Chondrocyte (in vitro differentiated cells): ENCODE measurements at regions not wholly inside any gene's neighbourhood (a gene's known extent, or its start where the extent isn't known, plus 50 kb on each side); places are given as distances from the start of the nearest gene placed in this dataset.
"Not testable (repeated sequence)": the region's sequence is repeated elsewhere in the genome, so short reads cannot be mapped to it uniquely, and the experiment has no call there.

ENCODE experiments used
- DNase-seq: peaks from one replicate; pipeline ENCODE4 v3.0.0; 2021; ENCODE audit warnings: mixed read lengths, low spot score
- H3K27ac Mint-ChIP-seq: one replicate; pipeline ENCODE4 v1.8.0; 2021; ENCODE audit warnings: mild to moderate bottlenecking, moderate library complexity, mixed read lengths; ENCODE audit not compliant: unreplicated experiment
- H3K27me3 Mint-ChIP-seq: 2 replicates; pipeline ENCODE4 v1.8.0; 2021; ENCODE audit warnings: low read depth, mixed read lengths
- H3K36me3 Mint-ChIP-seq: 2 replicates; pipeline ENCODE4 v1.8.0; 2021; ENCODE audit warnings: low read depth, mixed read lengths
- H3K4me1 Mint-ChIP-seq: 2 replicates; pipeline ENCODE4 v1.8.0; 2021; ENCODE audit warnings: low read depth, mild to moderate bottlenecking, mixed read lengths
- H3K4me3 Mint-ChIP-seq: one replicate; pipeline ENCODE4 v1.8.0; 2021; ENCODE audit warnings: mild to moderate bottlenecking, moderate library complexity, mixed read lengths; ENCODE audit not compliant: unreplicated experiment
- H3K9me3 Mint-ChIP-seq: 2 replicates; pipeline ENCODE4 v1.8.0; 2021; ENCODE audit warnings: low read depth, mixed read lengths
- CTCF ChIP-seq: fragments of 200-600 bp; sonication (generic); IDR thresholded peaks from 2 replicates; pipeline ENCODE4 v1.5.0; 2021; ENCODE audit warnings: antibody characterized with exemption, mild to moderate bottlenecking, moderate library complexity

- Mint-ChIP-seq H3K27ac (no peak overlapping the region), H3K27me3 (no peaks in the 10 kb centered on the region), H3K4me1 (no peaks in the 10 kb centered on the region), H3K9me3 (no peaks in the 10 kb centered on the region), H3K36me3 (no peaks in the 10 kb centered on the region), H3K4me3 (no peak overlapping the region)
- TF ChIP-seq CTCF = no peak
- DNase-seq = no peak
Measured at GRCh38 chr17:54180950-54181349, 358.2 kb downstream of the KIF2B start.

DNA sequence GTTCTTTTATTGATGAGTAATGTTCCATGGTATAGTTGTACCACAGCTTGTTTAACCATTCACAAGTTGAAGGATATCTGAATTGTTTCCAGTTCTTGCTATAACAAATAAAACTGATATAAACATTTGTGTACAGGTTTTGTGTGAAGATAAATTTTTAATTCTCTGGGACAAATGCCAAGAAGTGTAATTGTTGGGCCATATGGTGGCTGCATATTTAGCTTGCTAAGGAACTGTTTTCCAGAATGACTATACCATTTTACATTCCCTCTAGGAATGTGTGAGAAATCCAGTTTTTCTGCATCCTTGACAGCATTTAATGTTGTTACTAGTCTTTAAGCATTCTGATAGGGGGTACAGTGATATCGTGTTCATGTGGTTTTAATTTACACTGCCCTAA lies 368.5 kb downstream of the KIF2B start:
- H3K4me3 Mint-ChIP-seq = no peak overlapping the region
- no peaks in the 10 kb centered on the region for H3K36me3 Mint-ChIP-seq
- no peaks in the 10 kb centered on the region for H3K4me1 Mint-ChIP-seq
- no peak overlapping the region for H3K27ac Mint-ChIP-seq
- H3K27me3 Mint-ChIP-seq = no peaks in the 10 kb centered on the region
- no peak for TF ChIP-seq CTCF
- DNase-seq = no peak
- H3K9me3 Mint-ChIP-seq = peaks cover 9% of the 10 kb centered on the region

DNA sequence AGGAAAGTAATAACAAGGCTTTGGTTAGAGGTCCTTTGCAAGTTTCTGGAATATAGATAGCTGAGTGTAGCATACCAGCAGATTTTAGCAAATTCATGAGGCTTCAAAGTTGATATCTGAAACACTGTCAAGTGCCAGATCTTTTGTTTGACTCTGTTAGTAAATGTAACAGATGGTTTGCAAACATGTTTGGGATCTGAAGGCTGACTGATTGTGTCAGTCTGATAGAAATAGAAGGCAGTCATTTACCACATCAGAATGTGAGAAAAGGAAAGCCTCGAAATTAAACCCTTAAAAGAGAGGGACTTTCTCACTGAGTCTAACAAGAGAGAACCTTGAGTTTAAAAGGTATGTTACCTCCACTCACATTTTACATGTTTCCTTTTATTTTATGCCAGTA lies 371.5 kb downstream of the KIF2B start:
- peaks cover 6% of the 10 kb centered on the region for H3K9me3 Mint-ChIP-seq
- no peak for TF ChIP-seq CTCF
- no peak overlapping the region for H3K27ac Mint-ChIP-seq
- H3K4me1 Mint-ChIP-seq = no peaks in the 10 kb centered on the region
- H3K4me3 Mint-ChIP-seq = no peak overlapping the region
- no peaks in the 10 kb centered on the region for H3K27me3 Mint-ChIP-seq
- DNase-seq = no peak
- no peaks in the 10 kb centered on the region for H3K36me3 Mint-ChIP-seq

GRCh38 chr17:54196751-54197150 lies 374.0 kb downstream of the KIF2B start:
- Mint-ChIP-seq H3K4me1 (no peaks in the 10 kb centered on the region), H3K4me3 (no peak overlapping the region), H3K27ac (no peak overlapping the region), H3K27me3 (no peaks in the 10 kb centered on the region), H3K36me3 (no peaks in the 10 kb centered on the region), H3K9me3 (peaks cover 3% of the 10 kb centered on the region)
- no peak for TF ChIP-seq CTCF
- no peak for DNase-seq

DNA sequence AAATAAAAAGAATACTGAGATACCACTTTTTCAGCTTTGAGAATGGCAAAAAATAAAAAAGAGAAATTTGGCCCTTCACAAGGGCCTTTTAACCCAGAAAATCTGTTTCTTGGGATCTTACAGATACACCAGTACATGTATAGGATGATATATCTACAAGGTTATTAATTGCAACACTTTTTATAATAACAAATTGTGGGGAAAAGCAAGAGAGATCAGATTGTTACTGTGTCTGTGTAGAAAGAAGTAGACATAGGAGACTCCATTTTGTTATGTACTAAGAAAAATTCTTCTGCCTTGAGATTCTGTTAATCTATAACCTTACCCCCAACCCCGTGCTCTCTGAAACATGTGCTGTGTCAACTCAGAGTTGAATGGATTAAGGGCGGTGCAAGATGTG lies 378.7 kb downstream of the KIF2B start:
- not testable (repeated sequence) for H3K36me3 Mint-ChIP-seq, H3K9me3 Mint-ChIP-seq, H3K4me1 Mint-ChIP-seq, H3K27me3 Mint-ChIP-seq, DNase-seq, H3K27ac Mint-ChIP-seq, H3K4me3 Mint-ChIP-seq

- H3K9me3 Mint-ChIP-seq = no peaks in the 10 kb centered on the region
- no peak for DNase-seq
- no peaks in the 10 kb centered on the region for H3K27me3 Mint-ChIP-seq
Measured at GRCh38 chr17:54220829-54221228, 398.1 kb downstream of the KIF2B start.

More at GRCh38 chr17:54220829-54221228, 398.1 kb downstream of the KIF2B start:
- H3K27ac Mint-ChIP-seq = no peak overlapping the region
- no peaks in the 10 kb centered on the region for H3K4me1 Mint-ChIP-seq
- H3K4me3 Mint-ChIP-seq = no peak overlapping the region
- TF ChIP-seq CTCF = no peak
- H3K36me3 Mint-ChIP-seq = no peaks in the 10 kb centered on the region
